ENCODE measurements at regions not wholly inside any gene's neighbourhood (a gene's known extent, or its start where the extent isn't known, plus 50 kb on each side); places are given as distances from the start of the nearest gene placed in this dataset.

- H3K4me2 ChIP-seq (ENCODE audit: control insufficient read depth, extremely low read depth, insufficient read depth, low read depth, low read length), result no peak overlapping the region
- TF ChIP-seq EZH2 (IDR thresholded peaks at IDR 0.05; ENCODE audit: low read length) (no peak), CTCF (optimal IDR thresholded peaks at IDR 0.05 in 1 of 3, IDR thresholded peaks at IDR 0.05 in 1 of 3, conservative IDR thresholded peaks at IDR 0.05 in 1 of 3; ENCODE audit: extremely low read depth in 1 of 3, insufficient read depth in 2 of 3, low read length in 3 of 3) (no peak)
- no peaks in the 10 kb centered on the region for H3K36me3 ChIP-seq (ENCODE audit: control insufficient read depth in 2 of 2, extremely low read depth in 1 of 2, insufficient read depth in 2 of 2, low read length in 2 of 2)
- no peak overlapping the region for H3K4me3 ChIP-seq (ENCODE audit: control insufficient read depth in 2 of 3, extremely low read depth in 1 of 3, insufficient read depth in 2 of 3, low read depth in 1 of 3, low read length in 3 of 3)
- no peaks in the 10 kb centered on the region for H3K27me3 ChIP-seq (ENCODE audit: control insufficient read depth, extremely low read depth, insufficient read depth, low read length)
- DNase-seq (ENCODE audit: low read depth, low spot score), result no peak
- no peak for FAIRE-seq
- H2AFZ ChIP-seq (ENCODE audit: control insufficient read depth, low read length), result no peak overlapping the region
- no peaks in the 10 kb centered on the region for H3K79me2 ChIP-seq (ENCODE audit: control insufficient read depth, insufficient read depth, low read length)
- no peaks in the 10 kb centered on the region for H3K9me3 ChIP-seq (ENCODE audit: control insufficient read depth, low read depth, low read length)
- no peaks in the 10 kb centered on the region for H3K4me1 ChIP-seq (ENCODE audit: control insufficient read depth, extremely low read depth, insufficient read depth, low read length)
- no peaks in the 10 kb centered on the region for H3K9me1 ChIP-seq (ENCODE audit: control insufficient read depth, extremely low read depth, insufficient read depth, low read length)
- no peak overlapping the region for H3K9ac ChIP-seq (ENCODE audit: control insufficient read depth, extremely low read depth, insufficient read depth, low read length)
- H3K27ac ChIP-seq (ENCODE audit: control insufficient read depth, insufficient read depth, low read length), result no peak overlapping the region
- dilution Hi-C loops (cut with MboI; ENCODE audit: extremely low pct_ligation_motif_present, low sequenced_read_pairs), result no loop called here
- no peaks in the 10 kb centered on the region for H4K20me1 ChIP-seq (ENCODE audit: control insufficient read depth, extremely low read depth, insufficient read depth, low read length)
These were observed 220.3 kb downstream of the HGF start for GRCh38 chr7:81549484-81550016.

- FAIRE-seq, result no peak
- TF ChIP-seq CTCF (optimal IDR thresholded peaks at IDR 0.05 in 1 of 3, IDR thresholded peaks at IDR 0.05 in 1 of 3, conservative IDR thresholded peaks at IDR 0.05 in 1 of 3; ENCODE audit: extremely low read depth in 1 of 3, insufficient read depth in 2 of 3, low read length in 3 of 3) (no peak), EZH2 (IDR thresholded peaks at IDR 0.05; ENCODE audit: low read length) (no peak)
- no peak for DNase-seq (ENCODE audit: low read depth, low spot score)
- Histone ChIP-seq H4K20me1 (ENCODE audit: control insufficient read depth, extremely low read depth, insufficient read depth, low read length) (no peaks in the 10 kb centered on the region), H3K4me1 (ENCODE audit: control insufficient read depth, extremely low read depth, insufficient read depth, low read length) (no peaks in the 10 kb centered on the region), H3K9me1 (ENCODE audit: control insufficient read depth, extremely low read depth, insufficient read depth, low read length) (no peaks in the 10 kb centered on the region), H3K27ac (ENCODE audit: control insufficient read depth, insufficient read depth, low read length) (no peak overlapping the region), H3K27me3 (ENCODE audit: control insufficient read depth, extremely low read depth, insufficient read depth, low read length) (no peaks in the 10 kb centered on the region), H3K9ac (ENCODE audit: control insufficient read depth, extremely low read depth, insufficient read depth, low read length) (no peak overlapping the region), H3K79me2 (ENCODE audit: control insufficient read depth, insufficient read depth, low read length) (no peaks in the 10 kb centered on the region), H3K4me3 (ENCODE audit: control insufficient read depth in 2 of 3, extremely low read depth in 1 of 3, insufficient read depth in 2 of 3, low read depth in 1 of 3, low read length in 3 of 3) (no peak overlapping the region), H3K9me3 (ENCODE audit: control insufficient read depth, low read depth, low read length) (no peaks in the 10 kb centered on the region), H3K4me2 (ENCODE audit: control insufficient read depth, extremely low read depth, insufficient read depth, low read depth, low read length) (no peak overlapping the region), H2AFZ (ENCODE audit: control insufficient read depth, low read length) (no peak overlapping the region), H3K36me3 (ENCODE audit: control insufficient read depth in 2 of 2, extremely low read depth in 1 of 2, insufficient read depth in 2 of 2, low read length in 2 of 2) (no peaks in the 10 kb centered on the region)
- dilution Hi-C loops (cut with MboI; ENCODE audit: extremely low pct_ligation_motif_present, low sequenced_read_pairs), result no loop called here
These were observed 234.9 kb downstream of the HGF start for GRCh38 chr7:81534996-81535395.
